Sigmoid colon (tissue), 4 donors: ENCODE measurements at regions not wholly inside any gene's neighbourhood (a gene's known extent, or its start where the extent isn't known, plus 50 kb on each side); places are given as distances from the start of the nearest gene placed in this dataset.

Experiments
- CTCF ChIP-seq, 4 experiments: fragments of 450-650 bp in 3 of 4; fragments of 200-600 bp in 1 of 4; IDR thresholded peaks; one replicate each; pipeline ENCODE4 v1.5.1; 2016 to 2019; ENCODE audit warnings: antibody characterized with exemption in 4 of 4, mild to moderate bottlenecking in 3 of 4, moderate library complexity in 2 of 4
- POLR2A ChIP-seq, 2 donors: fragments of 450-650 bp; IDR thresholded peaks; one replicate each; pipeline ENCODE4 v1.6.1; 2016; ENCODE audit warnings: antibody characterized with exemption in 2 of 2, mild to moderate bottlenecking in 2 of 2, moderate library complexity in 2 of 2
- POLR2AphosphoS5 ChIP-seq, 4 donors: sonication (generic); formaldehyde crosslinking; IDR thresholded peaks; one replicate each; pipeline ENCODE4 v1.6.1; 2017; ENCODE audit warnings: antibody characterized with exemption in 4 of 4

GRCh38 chr4:131348263-131348662, 1800.8 kb upstream of the PCDH10 start:
- TF ChIP-seq POLR2AphosphoS5 (IDR thresholded peaks at IDR 0.05) (no peak), CTCF (IDR thresholded peaks at IDR 0.05) (no peak), POLR2A (IDR thresholded peaks at IDR 0.05) (no peak)
